ACHN (cell line): ENCODE measurements at regions not wholly inside any gene's neighbourhood (a gene's known extent, or its start where the extent isn't known, plus 50 kb on each side); places are given as distances from the start of the nearest gene placed in this dataset.

Experiments used
- DNase-seq: peaks from one replicate; pipeline ENCODE4 v3.0.0-alpha.2; 2015
- in situ Hi-C: cut with HindIII; loops from 2 replicates; pipeline ENCODE4 v1.10.0; 2017; ENCODE audit warnings: low sequenced_read_pairs, low pct_ligation_motif_present, low pct_unique_long_range_greater_than_20kb

DNA sequence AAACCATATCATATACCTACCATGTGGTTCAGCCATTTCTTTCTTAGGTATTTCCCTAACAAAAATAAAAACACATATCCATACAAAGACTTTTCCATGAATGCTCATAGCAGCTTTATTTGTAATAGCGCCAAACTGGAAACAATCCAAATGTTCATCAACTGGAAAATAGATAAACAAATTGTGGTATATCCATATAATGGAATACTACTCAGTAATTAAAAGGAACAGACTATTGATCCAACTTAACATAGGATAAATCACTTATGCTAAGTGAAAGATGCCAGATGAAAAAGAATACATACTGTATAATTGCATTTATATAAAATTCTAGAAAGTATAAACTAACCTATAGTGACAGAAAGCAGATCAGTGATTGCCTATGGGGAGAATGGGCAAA is 323.3 kb downstream of the BUD13 start:
- no peak for DNase-seq
- in situ Hi-C loops = no loop called here

GRCh38 chr11:116446048-116446941 is 326.5 kb downstream of the BUD13 start:
- in situ Hi-C loops = no loop called here
- no peak for DNase-seq

GRCh38 chr11:116445108-116446047 is 327.4 kb downstream of the BUD13 start:
- in situ Hi-C loops = no loop called here
- DNase-seq = no peak

GRCh38 chr11:116442238-116442752 is 330.5 kb downstream of the BUD13 start:
- no peak for DNase-seq
- in situ Hi-C loops = no loop called here

GRCh38 chr11:116439361-116439677 is 333.5 kb downstream of the BUD13 start:
- in situ Hi-C loops = no loop called here

DNA sequence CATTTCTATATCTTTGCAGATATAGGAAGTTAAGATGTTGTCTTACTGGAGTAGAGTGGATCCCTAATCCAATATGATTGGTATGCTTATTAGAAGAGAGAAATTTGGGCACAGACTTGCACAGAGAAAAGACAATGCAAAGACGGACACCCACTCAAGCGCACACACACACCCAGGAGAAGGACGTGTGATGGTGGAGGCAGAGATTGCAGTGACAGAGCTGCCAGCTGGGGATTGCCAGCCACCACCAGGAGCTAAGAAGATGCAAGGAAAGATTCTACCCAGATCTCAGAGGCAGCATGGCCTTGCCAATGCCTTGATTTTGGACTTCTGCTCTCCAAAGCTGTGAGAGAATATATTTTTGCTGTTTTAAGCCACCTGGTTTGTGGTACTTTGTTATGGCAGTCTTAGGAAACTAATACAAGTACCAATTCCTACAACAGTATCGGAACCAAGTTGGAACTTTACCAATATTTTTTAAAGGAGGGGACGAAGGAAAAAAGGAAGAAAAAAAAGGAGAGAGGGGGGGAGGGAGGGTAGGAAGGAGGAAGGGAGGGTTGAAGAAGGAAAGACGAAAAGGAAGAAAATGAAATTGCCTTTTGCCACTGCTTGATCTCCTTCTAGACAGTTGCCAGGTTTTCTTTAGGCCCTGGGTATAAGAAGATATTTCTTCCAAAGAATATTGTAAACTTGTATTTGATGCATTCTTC is 334.0 kb downstream of the BUD13 start:
- DNase-seq = no peak
- in situ Hi-C loops = no loop called here

More at GRCh38 chr11:116439361-116439677, 333.5 kb downstream of the BUD13 start:
- no peak for DNase-seq

DNA sequence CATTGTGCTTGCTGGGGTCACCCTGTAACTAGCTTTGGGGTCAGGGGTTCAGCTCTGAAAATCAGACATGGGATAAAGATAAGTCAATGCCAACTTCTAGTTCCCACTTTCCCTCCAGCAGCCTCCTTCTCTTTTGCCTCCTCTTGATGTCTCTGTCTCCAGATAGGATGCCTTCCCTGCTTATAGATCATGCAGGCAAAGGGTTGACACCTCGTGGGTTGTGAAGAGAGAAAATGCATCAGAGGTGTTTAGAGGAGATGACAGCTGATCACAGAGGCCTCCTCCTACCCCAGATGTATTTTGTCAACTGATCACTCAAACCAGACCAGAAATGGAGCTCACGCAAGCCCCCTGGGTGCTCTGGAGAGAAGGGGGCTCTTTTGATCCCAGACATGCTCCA is 337.8 kb downstream of the BUD13 start:
- in situ Hi-C loops = no loop called here
- DNase-seq = no peak

DNA sequence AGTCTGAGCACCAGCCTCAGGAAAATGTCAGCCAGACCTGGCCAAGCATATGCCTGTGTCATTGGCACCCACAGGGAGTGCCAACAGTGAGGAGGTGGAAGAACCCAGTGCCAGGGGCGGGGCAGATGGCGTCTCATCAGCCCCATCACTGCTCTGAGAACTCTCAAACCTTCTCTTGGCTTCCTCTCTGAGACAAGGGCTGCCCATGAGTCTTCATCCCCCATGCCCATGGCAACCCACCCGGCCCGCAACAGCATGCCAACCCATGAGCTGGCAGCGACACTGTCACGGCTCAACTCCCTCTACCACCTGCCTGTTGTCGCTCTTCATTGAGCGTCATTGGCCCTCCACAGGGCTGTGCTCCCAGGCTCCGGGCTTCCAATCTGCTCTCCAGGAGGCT is 340.5 kb downstream of the BUD13 start:
- in situ Hi-C loops = no loop called here
- no peak for DNase-seq

DNA sequence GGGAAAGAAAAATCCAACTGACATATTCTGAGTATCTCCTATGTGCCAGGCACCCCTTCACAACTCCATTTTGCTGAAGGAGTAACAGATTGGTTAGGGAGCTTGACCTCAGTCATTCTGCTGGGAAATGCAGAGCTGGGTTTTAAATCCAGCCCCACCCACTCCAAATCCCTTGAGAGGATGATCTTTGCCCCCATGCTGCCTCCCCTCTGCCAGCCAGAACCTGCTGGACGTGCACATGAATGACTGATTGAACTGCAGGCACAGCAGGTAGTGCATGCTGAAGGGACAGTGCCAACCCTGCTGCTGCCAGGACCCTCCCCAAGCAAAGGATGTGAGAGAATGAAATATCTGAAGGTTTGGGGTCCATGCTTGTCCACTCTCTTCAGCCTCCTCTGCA is 340.9 kb downstream of the BUD13 start:
- DNase-seq = no peak
- in situ Hi-C loops = no loop called here

- in situ Hi-C loops = no loop called here
- no peak for DNase-seq
Observed at GRCh38 chr11:116428638-116428975, 344.2 kb downstream of the BUD13 start.

DNA sequence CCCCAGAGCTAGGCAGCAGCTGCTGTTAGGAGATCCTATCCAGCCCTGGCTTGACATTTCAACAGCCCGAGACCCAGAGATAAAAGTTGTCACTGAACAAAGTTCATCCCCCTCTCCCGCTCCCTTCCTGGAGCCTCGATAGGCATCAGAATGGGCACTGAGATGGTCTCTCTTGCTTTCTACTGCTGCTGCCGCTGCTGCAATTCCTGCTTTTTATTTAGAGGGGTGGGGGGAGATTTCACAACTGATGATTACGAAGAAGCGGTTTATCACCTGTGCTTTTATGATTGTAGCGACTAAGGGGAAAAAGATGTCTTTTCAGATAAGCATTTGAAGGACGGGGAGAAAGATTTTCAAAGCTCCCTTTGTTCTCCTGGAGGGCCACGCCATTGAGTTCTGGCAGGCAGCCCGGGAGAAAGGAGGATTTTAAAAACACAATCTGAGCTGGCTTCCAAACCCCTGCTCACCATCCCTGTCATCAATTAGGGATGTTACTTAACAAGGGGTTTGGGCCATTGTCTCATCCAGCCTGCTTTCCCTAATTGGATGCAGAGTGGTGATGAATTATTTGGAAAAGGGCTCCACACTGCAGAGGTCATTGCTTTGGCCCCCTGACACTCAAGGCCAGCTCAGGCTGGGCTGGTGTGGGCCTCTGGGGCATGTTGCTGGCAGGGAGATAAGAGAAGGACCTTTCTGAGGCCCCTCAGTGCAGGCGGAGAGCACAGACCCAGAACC is 344.7 kb downstream of the BUD13 start:
- DNase-seq = no peak
- in situ Hi-C loops = no loop called here

DNA sequence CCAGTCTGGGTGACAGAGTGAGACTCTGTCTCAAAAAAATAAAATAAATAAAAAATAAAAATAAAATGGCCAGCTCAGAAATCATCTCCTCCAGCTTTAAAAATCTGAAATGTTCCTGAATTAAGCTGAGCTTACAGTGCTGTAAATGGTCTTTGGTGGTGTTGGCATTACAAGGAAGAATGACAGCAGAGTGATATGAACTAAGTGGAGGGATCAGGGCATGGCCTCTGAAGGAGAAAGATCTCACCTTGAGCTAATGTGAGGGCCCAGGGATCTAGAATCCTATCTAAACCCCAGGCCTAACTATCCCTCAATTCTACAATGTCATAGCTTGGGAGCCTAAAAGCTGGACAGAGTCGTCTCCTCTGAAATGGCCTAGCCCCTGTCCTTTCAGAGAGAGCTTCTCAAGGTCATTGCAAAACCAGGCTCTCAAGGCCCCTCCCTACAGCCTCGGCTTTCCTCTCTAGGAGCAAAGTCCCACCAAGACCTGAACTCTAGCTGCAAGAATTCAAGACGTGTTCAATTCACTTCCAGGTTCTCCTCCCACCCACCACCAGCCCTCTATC is 345.4 kb downstream of the BUD13 start:
- DNase-seq = no peak
- in situ Hi-C loops = no loop called here

- no peak for DNase-seq
Observed at GRCh38 chr11:116426761-116427160, 346.0 kb downstream of the BUD13 start.

DNA sequence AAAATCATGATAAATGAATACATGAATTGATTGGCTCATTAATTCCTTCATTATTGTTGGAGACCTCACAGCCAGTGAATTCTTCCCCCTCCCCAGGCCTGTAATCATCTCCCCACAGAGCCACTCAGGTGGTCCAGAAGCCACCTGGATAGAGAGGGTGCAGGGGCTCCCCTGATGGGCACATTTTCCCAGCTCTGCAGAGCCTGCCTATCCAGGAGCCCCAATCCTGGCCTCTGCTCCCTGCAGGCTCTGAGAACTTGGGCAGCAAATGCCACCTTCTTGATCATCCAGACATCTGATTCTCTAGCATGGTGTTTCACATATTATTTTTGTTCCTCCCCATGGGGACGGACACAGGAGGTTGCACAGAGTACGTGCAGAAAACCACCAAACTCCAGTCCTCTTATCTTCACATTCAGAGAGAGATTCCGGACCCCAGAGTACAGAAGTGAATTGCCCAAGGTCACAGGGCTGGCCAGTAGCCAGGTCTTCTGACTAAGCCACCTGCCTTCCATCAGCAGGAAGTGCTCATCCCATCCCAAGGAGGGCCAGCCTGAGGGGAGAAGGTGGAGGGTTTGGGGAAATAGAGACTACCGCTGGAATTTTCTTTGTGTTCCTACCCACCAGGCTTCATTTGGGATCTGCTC is 348.0 kb downstream of the BUD13 start:
- no peak for DNase-seq
- in situ Hi-C loops = no loop called here

More at GRCh38 chr11:116426761-116427160, 346.0 kb downstream of the BUD13 start:
- in situ Hi-C loops = no loop called here

DNA sequence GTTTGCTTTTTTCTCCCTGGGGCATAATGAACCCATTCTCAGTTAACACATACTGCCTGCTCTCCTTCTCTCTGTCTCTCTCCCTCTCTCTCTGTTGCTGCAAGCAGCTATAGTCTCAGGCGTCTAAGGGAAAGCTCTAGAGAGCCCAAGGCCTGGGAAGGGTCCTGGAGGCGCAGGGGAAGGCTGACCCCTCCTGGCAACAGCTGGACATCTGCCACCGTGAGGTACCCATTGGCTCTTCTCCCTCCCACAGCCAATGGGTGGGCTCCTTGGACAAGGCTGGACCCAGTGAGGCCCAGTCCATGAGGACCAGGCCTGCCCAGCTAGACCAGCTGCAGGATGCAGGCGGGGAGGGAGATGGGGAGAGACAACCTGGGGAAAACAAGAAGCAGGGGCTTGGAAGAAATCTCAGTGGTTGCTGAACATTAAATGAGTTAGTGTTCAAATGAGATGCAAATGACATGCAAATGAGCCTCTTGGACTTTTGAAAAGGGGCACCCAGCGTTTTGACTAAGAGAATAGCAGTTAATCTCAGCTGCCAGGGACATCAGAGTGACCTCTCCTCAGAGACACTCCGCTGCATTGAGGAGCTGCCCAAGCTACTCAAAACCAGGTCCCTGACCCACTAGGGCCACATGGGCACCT is 349.7 kb downstream of the BUD13 start:
- DNase-seq = no peak
- in situ Hi-C loops = no loop called here

GRCh38 chr11:116422556-116422955 is 350.2 kb downstream of the BUD13 start:
- in situ Hi-C loops = no loop called here
- DNase-seq = no peak

DNA sequence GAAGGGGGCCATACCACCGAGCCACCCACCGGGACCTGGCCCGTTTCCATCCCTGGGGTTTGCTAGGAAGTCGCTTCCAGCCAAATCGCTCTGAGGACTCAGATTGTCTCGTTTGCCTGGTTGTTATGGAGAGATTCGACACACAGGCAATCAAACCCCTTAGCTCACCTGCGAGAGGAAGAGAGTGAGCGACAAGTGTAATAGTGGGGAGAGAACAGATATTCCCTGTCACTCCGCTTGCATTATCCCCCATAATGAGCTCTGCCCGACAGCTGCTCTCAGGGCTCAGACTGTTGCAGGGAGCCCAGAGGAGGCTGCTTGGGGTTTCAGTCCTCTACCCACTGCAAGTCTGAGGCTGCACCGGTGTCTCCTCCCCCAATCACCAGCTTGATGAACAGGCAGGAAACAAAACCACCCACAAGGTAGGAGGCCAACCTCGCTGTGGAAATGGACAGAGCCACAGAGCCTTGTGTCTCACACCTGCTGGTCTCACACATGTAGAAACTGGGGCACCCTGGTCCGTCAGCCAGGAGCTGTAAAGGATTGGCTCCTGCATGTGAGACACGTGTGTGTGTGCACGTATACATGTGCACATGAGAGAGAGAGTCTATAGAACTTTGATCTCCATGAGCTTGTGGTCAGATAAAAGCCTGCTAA is 351.1 kb downstream of the BUD13 start:
- DNase-seq = no peak
- in situ Hi-C loops = no loop called here
